ENCODE measurements at regions not wholly inside any gene's neighbourhood (a gene's known extent, or its start where the extent isn't known, plus 50 kb on each side); places are given as distances from the start of the nearest gene placed in this dataset.

DNA sequence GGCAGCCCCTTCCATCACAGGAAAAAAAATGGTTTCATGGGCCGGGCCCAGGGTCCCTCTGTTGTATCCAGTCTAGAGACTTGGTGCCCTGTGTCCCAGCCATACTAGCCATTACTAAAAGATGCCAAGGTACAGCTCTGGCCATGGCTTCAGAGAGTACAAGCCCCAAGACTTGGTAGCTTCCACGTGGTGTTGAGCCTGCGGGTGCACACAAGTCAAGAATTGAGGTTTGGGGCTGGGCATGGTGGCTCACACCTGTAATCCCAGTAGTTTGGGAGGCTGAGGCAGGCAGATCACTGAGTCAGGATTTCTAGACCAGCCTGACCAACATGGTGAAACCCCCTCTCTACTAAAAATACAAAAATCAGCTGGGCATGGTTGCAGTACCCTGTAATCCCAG is 214.3 kb downstream of the LIG4 start:
- TF ChIP-seq, protein P1, sequence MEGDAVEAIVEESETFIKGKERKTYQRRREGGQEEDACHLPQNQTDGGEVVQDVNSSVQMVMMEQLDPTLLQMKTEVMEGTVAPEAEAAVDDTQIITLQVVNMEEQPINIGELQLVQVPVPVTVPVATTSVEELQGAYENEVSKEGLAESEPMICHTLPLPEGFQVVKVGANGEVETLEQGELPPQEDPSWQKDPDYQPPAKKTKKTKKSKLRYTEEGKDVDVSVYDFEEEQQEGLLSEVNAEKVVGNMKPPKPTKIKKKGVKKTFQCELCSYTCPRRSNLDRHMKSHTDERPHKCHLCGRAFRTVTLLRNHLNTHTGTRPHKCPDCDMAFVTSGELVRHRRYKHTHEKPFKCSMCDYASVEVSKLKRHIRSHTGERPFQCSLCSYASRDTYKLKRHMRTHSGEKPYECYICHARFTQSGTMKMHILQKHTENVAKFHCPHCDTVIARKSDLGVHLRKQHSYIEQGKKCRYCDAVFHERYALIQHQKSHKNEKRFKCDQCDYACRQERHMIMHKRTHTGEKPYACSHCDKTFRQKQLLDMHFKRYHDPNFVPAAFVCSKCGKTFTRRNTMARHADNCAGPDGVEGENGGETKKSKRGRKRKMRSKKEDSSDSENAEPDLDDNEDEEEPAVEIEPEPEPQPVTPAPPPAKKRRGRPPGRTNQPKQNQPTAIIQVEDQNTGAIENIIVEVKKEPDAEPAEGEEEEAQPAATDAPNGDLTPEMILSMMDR (IDR thresholded peaks at IDR 0.05) = no peak
- TF ChIP-seq POLR2A (IDR thresholded peaks at IDR 0.05) = no peak
- no peak for TF ChIP-seq POLR2AphosphoS5 (IDR thresholded peaks at IDR 0.05)
